Lower lobe of right lung (tissue), 2 donors: ENCODE measurements at regions not wholly inside any gene's neighbourhood (a gene's known extent, or its start where the extent isn't known, plus 50 kb on each side); places are given as distances from the start of the nearest gene placed in this dataset.

Source experiments
- ATAC-seq, 2 donors: fragments of 200-7000 bp; cut with Tn5 transposase; one replicate each; pipeline ENCODE4 v1.9.1; 2020 to 2022; ENCODE audit warnings: mild to moderate bottlenecking in 2 of 2, moderate library complexity in 2 of 2
- DNase-seq: peaks from one replicate; pipeline ENCODE4 v3.0.0-alpha.2; 2020
- H3K27ac ChIP-seq: fragments of 200-600 bp; one replicate; pipeline ENCODE4 v1.8.0; 2022
- H3K27me3 ChIP-seq: fragments of 200-600 bp; one replicate; pipeline ENCODE4 v1.8.0; 2022; ENCODE audit warnings: low read depth
- H3K36me3 ChIP-seq: fragments of 200-600 bp; one replicate; pipeline ENCODE4 v1.8.0; 2022; ENCODE audit warnings: mild to moderate bottlenecking
- H3K4me1 ChIP-seq: fragments of 200-600 bp; one replicate; pipeline ENCODE4 v1.8.0; 2022
- H3K4me3 ChIP-seq: fragments of 200-600 bp; one replicate; pipeline ENCODE4 v1.8.0; 2022; ENCODE audit warnings: mild to moderate bottlenecking
- H3K9me3 ChIP-seq: fragments of 200-600 bp; one replicate; pipeline ENCODE4 v1.8.0; 2022
- intact Hi-C: fragments of 100-400 bp; cut with DNase I; formaldehyde crosslinking; loops from one replicate; pipeline ENCODE4 v1.11.0; 2022
- TF ChIP-seq, protein P1 (sequence below): fragments of 200-600 bp; IDR thresholded peaks from one replicate; pipeline ENCODE4 v1.8.0; 2022; ENCODE audit warnings: antibody characterized with exemption, mild to moderate bottlenecking
- donor health status: DM: no; HTN: yes; CAD: no; lungs with severe emphysema.

GRCh38 chr20:3311623-3312022 lies 72.6 kb upstream of the SLC4A11 start:
- intact Hi-C loops, result no loop called here
- peaks cover 79% of the 10 kb centered on the region for H3K36me3 ChIP-seq
- no peak for DNase-seq
- TF ChIP-seq, protein P1, sequence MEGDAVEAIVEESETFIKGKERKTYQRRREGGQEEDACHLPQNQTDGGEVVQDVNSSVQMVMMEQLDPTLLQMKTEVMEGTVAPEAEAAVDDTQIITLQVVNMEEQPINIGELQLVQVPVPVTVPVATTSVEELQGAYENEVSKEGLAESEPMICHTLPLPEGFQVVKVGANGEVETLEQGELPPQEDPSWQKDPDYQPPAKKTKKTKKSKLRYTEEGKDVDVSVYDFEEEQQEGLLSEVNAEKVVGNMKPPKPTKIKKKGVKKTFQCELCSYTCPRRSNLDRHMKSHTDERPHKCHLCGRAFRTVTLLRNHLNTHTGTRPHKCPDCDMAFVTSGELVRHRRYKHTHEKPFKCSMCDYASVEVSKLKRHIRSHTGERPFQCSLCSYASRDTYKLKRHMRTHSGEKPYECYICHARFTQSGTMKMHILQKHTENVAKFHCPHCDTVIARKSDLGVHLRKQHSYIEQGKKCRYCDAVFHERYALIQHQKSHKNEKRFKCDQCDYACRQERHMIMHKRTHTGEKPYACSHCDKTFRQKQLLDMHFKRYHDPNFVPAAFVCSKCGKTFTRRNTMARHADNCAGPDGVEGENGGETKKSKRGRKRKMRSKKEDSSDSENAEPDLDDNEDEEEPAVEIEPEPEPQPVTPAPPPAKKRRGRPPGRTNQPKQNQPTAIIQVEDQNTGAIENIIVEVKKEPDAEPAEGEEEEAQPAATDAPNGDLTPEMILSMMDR, result no peak
- H3K4me1 ChIP-seq, result peaks cover 11% of the 10 kb centered on the region
- no peak overlapping the region for H3K27ac ChIP-seq
- no peak overlapping the region for H3K4me3 ChIP-seq
- H3K9me3 ChIP-seq, result no peaks in the 10 kb centered on the region
- H3K27me3 ChIP-seq, result no peaks in the 10 kb centered on the region
- ATAC-seq, result no peak

- H3K4me1 ChIP-seq, result peaks cover 11% of the 10 kb centered on the region
- ATAC-seq, result no peak
- H3K36me3 ChIP-seq, result peaks cover 77% of the 10 kb centered on the region
These were observed 70.2 kb upstream of the SLC4A11 start for GRCh38 chr20:3309226-3309625.

GRCh38 chr20:3307725-3308124 lies 68.7 kb upstream of the SLC4A11 start:
- intact Hi-C loops, result no loop called here
- TF ChIP-seq, protein P1, result no peak
- H3K36me3 ChIP-seq, result peaks cover 77% of the 10 kb centered on the region
- no peaks in the 10 kb centered on the region for H3K4me1 ChIP-seq
- no peaks in the 10 kb centered on the region for H3K27me3 ChIP-seq
- H3K27ac ChIP-seq, result peak overlapping the region; percentile 8
- ATAC-seq (no peak), DNase-seq (no peak)
- no peak overlapping the region for H3K4me3 ChIP-seq
- no peaks in the 10 kb centered on the region for H3K9me3 ChIP-seq

More at GRCh38 chr20:3309226-3309625, 70.2 kb upstream of the SLC4A11 start:
- H3K4me3 ChIP-seq, result no peak overlapping the region
- intact Hi-C loops, result no loop called here
- H3K9me3 ChIP-seq, result no peaks in the 10 kb centered on the region
- no peak for DNase-seq
- H3K27me3 ChIP-seq, result no peaks in the 10 kb centered on the region
- no peak overlapping the region for H3K27ac ChIP-seq
- TF ChIP-seq, protein P1, result no peak

DNA sequence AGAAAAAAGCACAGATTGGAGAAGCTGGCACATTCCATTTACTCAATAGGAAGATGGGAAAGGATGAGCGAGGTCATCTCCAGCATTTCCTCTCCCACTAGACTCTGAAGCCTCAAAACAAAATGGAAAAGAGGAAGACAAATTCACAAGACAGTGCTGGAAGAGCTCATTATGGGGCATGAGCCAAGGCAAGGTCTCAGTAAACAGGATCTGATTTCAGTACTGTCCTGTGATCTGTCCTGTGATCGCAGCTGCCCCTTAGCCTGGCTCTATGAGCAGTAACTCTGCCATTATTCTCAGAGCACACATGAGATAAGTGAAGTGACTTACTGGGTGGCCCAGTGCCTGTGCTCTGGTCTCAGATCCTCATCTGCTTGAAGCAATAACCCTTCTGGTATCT lies 68.1 kb upstream of the SLC4A11 start:
- intact Hi-C loops, result no loop called here
- TF ChIP-seq, protein P1, result no peak
- H3K9me3 ChIP-seq, result no peaks in the 10 kb centered on the region
- peak overlapping the region; percentile 8 for H3K27ac ChIP-seq
- peak; percentile 40 to 74 for ATAC-seq
- no peaks in the 10 kb centered on the region for H3K4me1 ChIP-seq
- H3K36me3 ChIP-seq, result peaks cover 79% of the 10 kb centered on the region
- no peak overlapping the region for H3K4me3 ChIP-seq
- H3K27me3 ChIP-seq, result no peaks in the 10 kb centered on the region
- no peak for DNase-seq

GRCh38 chr20:3306068-3306467 lies 67.1 kb upstream of the SLC4A11 start:
- DNase-seq (no peak), ATAC-seq (no peak)
- H3K4me3 ChIP-seq, result no peak overlapping the region
- no peaks in the 10 kb centered on the region for H3K9me3 ChIP-seq
- no peak overlapping the region for H3K27ac ChIP-seq
- TF ChIP-seq, protein P1, result no peak
- no peaks in the 10 kb centered on the region for H3K27me3 ChIP-seq
- H3K36me3 ChIP-seq, result peaks cover 81% of the 10 kb centered on the region
- intact Hi-C loops, result no loop called here
- no peaks in the 10 kb centered on the region for H3K4me1 ChIP-seq

GRCh38 chr20:3304456-3304855 lies 65.5 kb upstream of the SLC4A11 start:
- intact Hi-C loops, result no loop called here
- no peaks in the 10 kb centered on the region for H3K27me3 ChIP-seq
- ATAC-seq, result no peak
- no peaks in the 10 kb centered on the region for H3K9me3 ChIP-seq
- H3K36me3 ChIP-seq, result peaks cover 93% of the 10 kb centered on the region
- no peak overlapping the region for H3K27ac ChIP-seq
- H3K4me3 ChIP-seq, result no peak overlapping the region
- TF ChIP-seq, protein P1, result no peak
- DNase-seq, result no peak
- H3K4me1 ChIP-seq, result no peaks in the 10 kb centered on the region
